Keratinocyte (primary cell): ENCODE measurements at regions not wholly inside any gene's neighbourhood (a gene's known extent, or its start where the extent isn't known, plus 50 kb on each side); places are given as distances from the start of the nearest gene placed in this dataset.

ENCODE experiments used
- DNase-seq: peaks from one replicate; pipeline ENCODE4 v3.0.0-alpha.2; 2011; ENCODE audit warnings: low read depth, missing footprints, low spot score
- FAIRE-seq: peaks from 2 replicates; lab custom pipeline; 2011; peaks lifted over from hg19 to GRCh38; lab: Jason Lieb, UNC
- H2AFZ ChIP-seq: 2 replicates; pipeline ENCODE4 v1.6.0; 2012; ENCODE audit warnings: low read length, control low read depth, inconsistent platforms; ENCODE audit not compliant: control insufficient read depth
- H3K27ac ChIP-seq: 2 replicates; pipeline ENCODE4 v1.5.1; 2011; ENCODE audit warnings: low read length; ENCODE audit not compliant: control insufficient read depth, insufficient read depth
- H3K27me3 ChIP-seq: 3 replicates; pipeline ENCODE4 v1.6.0; 2011; ENCODE audit warnings: low read length; ENCODE audit not compliant: control insufficient read depth, insufficient read depth; ENCODE audit errors: extremely low read depth
- H3K36me3 ChIP-seq, 2 experiments: 2 replicates in 1 of 2; 3 replicates in 1 of 2; pipeline ENCODE4 v1.5.1; 2011; ENCODE audit warnings: low read length in 2 of 2, mild to moderate bottlenecking in 1 of 2; ENCODE audit not compliant: control insufficient read depth in 2 of 2, insufficient read depth in 2 of 2; ENCODE audit errors: extremely low read depth in 1 of 2
- H3K4me1 ChIP-seq: 3 replicates; pipeline ENCODE4 v1.5.1; 2011; ENCODE audit warnings: low read length; ENCODE audit not compliant: control insufficient read depth, insufficient read depth; ENCODE audit errors: extremely low read depth
- H3K4me2 ChIP-seq: 3 replicates; pipeline ENCODE4 v1.6.0; 2011; ENCODE audit warnings: low read depth, low read length; ENCODE audit not compliant: control insufficient read depth, insufficient read depth; ENCODE audit errors: extremely low read depth
- H3K4me3 ChIP-seq, 3 experiments: fragments of 200-600 bp in 1 of 3; sonication (generic) in 1 of 3; 2 replicates in 2 of 3; 3 replicates in 1 of 3; pipeline ENCODE4 v1.5.1; 2011 to 2016; ENCODE audit warnings: low read length in 3 of 3, mild to moderate bottlenecking in 3 of 3, control low read depth in 2 of 3, inconsistent platforms in 1 of 3, low read depth in 1 of 3, mixed read lengths in 1 of 3, mixed run types in 1 of 3, moderate library complexity in 1 of 3; ENCODE audit not compliant: control insufficient read depth in 2 of 3, insufficient read depth in 2 of 3; ENCODE audit errors: extremely low read depth in 1 of 3
- H3K79me2 ChIP-seq: 2 replicates; pipeline ENCODE4 v1.6.0; 2012; ENCODE audit warnings: low read length; ENCODE audit not compliant: control insufficient read depth, insufficient read depth
- H3K9ac ChIP-seq: 3 replicates; pipeline ENCODE4 v1.6.0; 2011; ENCODE audit warnings: low read length; ENCODE audit not compliant: control insufficient read depth, insufficient read depth; ENCODE audit errors: extremely low read depth
- H3K9me1 ChIP-seq: 3 replicates; pipeline ENCODE4 v1.6.0; 2011; ENCODE audit warnings: low read length; ENCODE audit not compliant: control insufficient read depth, insufficient read depth; ENCODE audit errors: extremely low read depth
- H3K9me3 ChIP-seq: 2 replicates; pipeline ENCODE4 v1.5.1; 2012; ENCODE audit warnings: low read depth, low read length; ENCODE audit not compliant: control insufficient read depth
- H4K20me1 ChIP-seq: 3 replicates; pipeline ENCODE4 v1.6.0; 2011; ENCODE audit warnings: low read length; ENCODE audit not compliant: control insufficient read depth, insufficient read depth; ENCODE audit errors: extremely low read depth
- EZH2 ChIP-seq: IDR thresholded peaks from one replicate; pipeline ENCODE4 v1.6.1; 2012; ENCODE audit warnings: inconsistent platforms, mild to moderate bottlenecking, low read length, moderate library complexity
- dilution Hi-C: fragments of 300-500 bp; cut with MboI; formaldehyde crosslinking; loops from one replicate; pipeline ENCODE4 v1.7.0; 2020; ENCODE audit warnings: low sequenced_read_pairs; ENCODE audit not compliant: extremely low pct_ligation_motif_present
- TF ChIP-seq, protein P1 (sequence below), 3 experiments: IDR thresholded peaks in 1 of 3; conservative IDR thresholded peaks in 1 of 3; optimal IDR thresholded peaks in 1 of 3; 2 replicates in 2 of 3; 3 replicates in 1 of 3; pipeline versions ENCODE3 to v1.5.1; 2011; ENCODE audit warnings: low read length in 3 of 3, mild to moderate bottlenecking in 3 of 3, moderate library complexity in 2 of 3, control low read depth in 1 of 3, inconsistent platforms in 1 of 3; ENCODE audit not compliant: insufficient read depth in 2 of 3; ENCODE audit errors: extremely low read depth in 1 of 3

DNA sequence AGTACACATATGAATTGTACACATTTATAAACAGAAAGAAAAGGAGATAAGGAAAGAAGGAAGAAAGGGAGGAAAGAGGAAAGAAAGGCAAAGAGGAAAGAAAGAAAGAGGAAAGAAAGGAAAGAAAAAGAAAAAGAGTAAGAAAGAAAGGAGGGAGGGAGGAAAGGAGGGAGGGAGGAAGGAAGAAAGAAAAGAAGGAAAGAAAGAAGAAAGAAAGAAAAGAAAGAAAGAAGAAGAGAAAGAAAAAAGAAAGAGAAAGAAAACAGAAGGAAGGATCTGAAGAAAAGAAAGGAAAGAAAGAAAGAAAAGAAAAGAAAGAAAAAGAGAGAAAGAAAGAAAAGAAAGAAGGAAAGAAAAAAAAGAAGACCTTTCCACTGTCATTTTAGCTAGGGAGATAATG is 571.4 kb upstream of the SALL1 start:
- FAIRE-seq = no peak
- no peak overlapping the region for H2AFZ ChIP-seq

DNA sequence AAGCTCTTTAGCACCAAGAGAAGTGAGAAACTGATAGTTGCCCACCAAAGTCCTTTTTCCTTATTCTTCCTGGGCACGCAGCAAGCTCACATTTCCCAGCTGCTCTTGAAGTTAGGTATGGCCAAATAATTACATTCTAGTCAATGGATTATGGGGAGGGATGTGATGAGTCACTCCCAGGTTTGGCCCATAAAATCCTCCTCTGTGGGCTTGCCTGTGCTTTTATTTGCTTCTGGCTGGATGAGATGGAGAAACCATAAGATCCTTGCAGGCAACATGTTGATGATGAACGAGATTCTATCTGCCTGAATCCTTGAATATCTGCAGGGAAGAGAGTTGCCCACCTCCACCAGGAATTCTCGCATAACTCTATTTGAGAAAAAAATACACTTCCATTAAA is 568.3 kb upstream of the SALL1 start:
- DNase-seq (no peak), FAIRE-seq (no peak)
- Histone ChIP-seq H3K27ac (no peak overlapping the region), H3K36me3 (no peaks in the 10 kb centered on the region), H3K27me3 (peaks cover 4% of the 10 kb centered on the region), H3K4me2 (no peak overlapping the region), H3K9ac (no peak overlapping the region), H3K9me1 (no peaks in the 10 kb centered on the region), H4K20me1 (no peaks in the 10 kb centered on the region), H3K4me1 (no peaks in the 10 kb centered on the region), H2AFZ (no peak overlapping the region), H3K4me3 (no peak overlapping the region), H3K9me3 (no peaks in the 10 kb centered on the region), H3K79me2 (no peaks in the 10 kb centered on the region)
- dilution Hi-C loops = no loop called here
- TF ChIP-seq, protein P1, sequence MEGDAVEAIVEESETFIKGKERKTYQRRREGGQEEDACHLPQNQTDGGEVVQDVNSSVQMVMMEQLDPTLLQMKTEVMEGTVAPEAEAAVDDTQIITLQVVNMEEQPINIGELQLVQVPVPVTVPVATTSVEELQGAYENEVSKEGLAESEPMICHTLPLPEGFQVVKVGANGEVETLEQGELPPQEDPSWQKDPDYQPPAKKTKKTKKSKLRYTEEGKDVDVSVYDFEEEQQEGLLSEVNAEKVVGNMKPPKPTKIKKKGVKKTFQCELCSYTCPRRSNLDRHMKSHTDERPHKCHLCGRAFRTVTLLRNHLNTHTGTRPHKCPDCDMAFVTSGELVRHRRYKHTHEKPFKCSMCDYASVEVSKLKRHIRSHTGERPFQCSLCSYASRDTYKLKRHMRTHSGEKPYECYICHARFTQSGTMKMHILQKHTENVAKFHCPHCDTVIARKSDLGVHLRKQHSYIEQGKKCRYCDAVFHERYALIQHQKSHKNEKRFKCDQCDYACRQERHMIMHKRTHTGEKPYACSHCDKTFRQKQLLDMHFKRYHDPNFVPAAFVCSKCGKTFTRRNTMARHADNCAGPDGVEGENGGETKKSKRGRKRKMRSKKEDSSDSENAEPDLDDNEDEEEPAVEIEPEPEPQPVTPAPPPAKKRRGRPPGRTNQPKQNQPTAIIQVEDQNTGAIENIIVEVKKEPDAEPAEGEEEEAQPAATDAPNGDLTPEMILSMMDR (optimal IDR thresholded peaks at IDR 0.05 in 1 of 3, IDR thresholded peaks at IDR 0.05 in 1 of 3, conservative IDR thresholded peaks at IDR 0.05 in 1 of 3; ENCODE audit: extremely low read depth in 1 of 3, insufficient read depth in 2 of 3, low read length in 3 of 3) = no peak
- TF ChIP-seq EZH2 = no peak

More for the DNA sequence above, 571.4 kb upstream of the SALL1 start:
- Histone ChIP-seq H3K9ac (no peak overlapping the region), H3K4me3 (no peak overlapping the region), H3K27ac (no peak overlapping the region), H3K4me2 (no peak overlapping the region), H3K9me1 (no peaks in the 10 kb centered on the region), H3K9me3 (no peaks in the 10 kb centered on the region), H3K36me3 (no peaks in the 10 kb centered on the region), H3K79me2 (no peaks in the 10 kb centered on the region), H3K27me3 (peaks cover 4% of the 10 kb centered on the region), H4K20me1 (no peaks in the 10 kb centered on the region), H3K4me1 (no peaks in the 10 kb centered on the region)
- TF ChIP-seq, protein P1 (optimal IDR thresholded peaks at IDR 0.05 in 1 of 3, IDR thresholded peaks at IDR 0.05 in 1 of 3, conservative IDR thresholded peaks at IDR 0.05 in 1 of 3; ENCODE audit: extremely low read depth in 1 of 3, insufficient read depth in 2 of 3, low read length in 3 of 3) = no peak
- TF ChIP-seq EZH2 = no peak
- no peak for DNase-seq
- dilution Hi-C loops = no loop called here
